ENCODE measurements at regions not wholly inside any gene's neighbourhood (a gene's known extent, or its start where the extent isn't known, plus 50 kb on each side); places are given as distances from the start of the nearest gene placed in this dataset.

DNA sequence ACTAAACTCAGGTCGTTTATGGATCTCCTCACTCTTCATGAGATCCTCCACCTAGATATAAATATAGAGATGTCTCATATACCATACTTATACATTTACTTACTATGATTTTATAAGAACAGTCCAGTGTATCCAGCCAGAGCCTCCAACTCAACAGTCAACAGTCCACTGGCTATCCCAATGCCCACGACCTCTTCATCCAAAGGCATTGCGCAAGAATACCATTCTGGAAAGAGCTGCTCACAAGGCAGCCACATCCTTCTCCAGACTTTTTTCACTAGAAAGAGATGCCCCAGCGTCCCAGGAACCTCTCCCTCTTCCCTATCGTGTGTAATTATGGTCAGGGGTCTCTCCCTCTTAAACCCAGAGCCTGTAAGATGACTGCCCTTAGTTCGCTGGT is 448.8 kb downstream of the LRATD1 start:
- in situ Hi-C loops (cut with MboI; ENCODE audit: low sequenced_read_pairs, unreplicated experiment) = no loop called here
- no peak for DNase-seq (ENCODE audit: low spot score)
- TF ChIP-seq, protein P1, sequence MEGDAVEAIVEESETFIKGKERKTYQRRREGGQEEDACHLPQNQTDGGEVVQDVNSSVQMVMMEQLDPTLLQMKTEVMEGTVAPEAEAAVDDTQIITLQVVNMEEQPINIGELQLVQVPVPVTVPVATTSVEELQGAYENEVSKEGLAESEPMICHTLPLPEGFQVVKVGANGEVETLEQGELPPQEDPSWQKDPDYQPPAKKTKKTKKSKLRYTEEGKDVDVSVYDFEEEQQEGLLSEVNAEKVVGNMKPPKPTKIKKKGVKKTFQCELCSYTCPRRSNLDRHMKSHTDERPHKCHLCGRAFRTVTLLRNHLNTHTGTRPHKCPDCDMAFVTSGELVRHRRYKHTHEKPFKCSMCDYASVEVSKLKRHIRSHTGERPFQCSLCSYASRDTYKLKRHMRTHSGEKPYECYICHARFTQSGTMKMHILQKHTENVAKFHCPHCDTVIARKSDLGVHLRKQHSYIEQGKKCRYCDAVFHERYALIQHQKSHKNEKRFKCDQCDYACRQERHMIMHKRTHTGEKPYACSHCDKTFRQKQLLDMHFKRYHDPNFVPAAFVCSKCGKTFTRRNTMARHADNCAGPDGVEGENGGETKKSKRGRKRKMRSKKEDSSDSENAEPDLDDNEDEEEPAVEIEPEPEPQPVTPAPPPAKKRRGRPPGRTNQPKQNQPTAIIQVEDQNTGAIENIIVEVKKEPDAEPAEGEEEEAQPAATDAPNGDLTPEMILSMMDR (IDR thresholded peaks at IDR 0.05; ENCODE audit: borderline replicate concordance, control extremely low read depth, extremely low read depth, insufficient read depth, missing control alignments) = no peak

DNA sequence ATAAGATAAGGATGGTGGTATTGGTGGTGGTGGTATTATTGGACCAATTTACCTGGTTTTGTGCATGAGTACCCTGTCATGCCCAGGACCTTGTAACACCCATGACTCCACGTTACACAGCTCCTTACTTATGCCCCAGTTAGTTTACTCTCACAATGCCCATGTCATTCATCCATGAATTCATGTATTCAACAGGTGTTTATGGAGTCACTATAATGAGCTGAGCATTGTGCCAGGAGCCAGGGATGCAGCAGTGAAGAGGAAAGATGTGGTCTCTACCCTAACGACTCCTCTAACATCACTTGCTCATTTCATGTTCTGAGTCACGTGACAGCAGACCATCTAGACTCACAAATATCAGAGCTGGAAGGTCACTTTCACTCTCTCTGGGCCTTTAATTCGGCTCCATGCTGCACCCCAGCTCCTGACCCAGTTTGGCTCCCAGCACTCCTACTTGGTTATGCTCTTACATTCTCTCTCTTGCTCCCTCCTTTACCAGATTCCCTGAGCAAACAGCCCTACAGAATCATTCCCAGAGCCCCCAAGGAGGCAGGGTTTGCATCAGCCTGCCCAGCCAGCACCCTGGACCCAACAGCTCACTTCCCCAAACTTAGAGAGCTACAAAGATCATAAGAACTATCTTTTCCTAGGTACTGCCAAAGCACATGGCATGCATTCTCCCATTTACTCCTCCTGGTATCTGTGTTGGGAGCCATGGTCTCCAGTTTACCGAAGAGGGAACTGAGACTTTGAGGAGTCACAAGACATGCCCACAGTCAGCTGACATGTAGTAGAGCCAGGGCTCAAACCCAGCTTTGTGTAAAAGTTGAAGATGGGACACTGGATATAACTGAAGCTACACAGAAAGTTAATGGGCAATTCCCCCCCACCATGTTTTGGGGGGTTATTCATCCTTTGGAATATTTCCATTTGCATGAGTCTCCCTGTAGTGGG is 449.9 kb downstream of the LRATD1 start:
- DNase-seq (ENCODE audit: low spot score) = no peak
- in situ Hi-C loops (cut with MboI; ENCODE audit: low sequenced_read_pairs, unreplicated experiment) = no loop called here
- TF ChIP-seq, protein P1 (IDR thresholded peaks at IDR 0.05; ENCODE audit: borderline replicate concordance, control extremely low read depth, extremely low read depth, insufficient read depth, missing control alignments) = no peak

DNA sequence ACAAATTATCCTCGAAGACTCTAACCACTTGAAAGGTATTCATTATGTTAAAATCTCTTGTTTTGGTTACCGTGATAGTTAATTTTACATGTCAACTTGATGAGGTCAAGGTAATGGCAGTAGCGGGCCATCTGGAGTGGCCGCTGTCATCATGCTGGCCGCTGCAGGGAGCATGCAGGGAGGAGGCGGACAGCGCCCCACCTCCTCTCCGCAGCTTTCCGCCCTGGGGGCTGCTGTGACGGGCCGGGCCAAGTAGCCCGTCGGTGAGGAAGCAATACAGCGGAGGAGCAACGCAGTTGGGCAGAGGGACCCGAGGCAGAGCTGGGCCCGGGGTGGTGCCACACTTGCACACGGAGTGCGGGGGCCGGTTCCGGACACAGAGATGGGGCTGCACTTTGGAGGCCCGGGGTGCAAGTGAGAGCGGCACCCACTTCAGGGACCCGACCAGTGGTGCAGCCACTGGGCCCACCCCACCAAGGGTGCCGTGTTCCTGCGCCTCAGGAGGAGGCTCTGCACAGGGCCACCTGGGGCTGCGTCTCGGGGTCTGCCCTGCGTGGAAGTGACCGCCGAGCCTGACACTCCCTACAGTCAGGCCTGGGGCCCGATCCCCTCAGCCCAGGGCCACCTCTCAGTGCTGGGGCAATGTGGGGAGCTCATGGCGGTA is 452.4 kb downstream of the LRATD1 start:
- TF ChIP-seq, protein P1 (IDR thresholded peaks at IDR 0.05; ENCODE audit: borderline replicate concordance, control extremely low read depth, extremely low read depth, insufficient read depth, missing control alignments) = no peak
- in situ Hi-C loops (cut with MboI; ENCODE audit: low sequenced_read_pairs, unreplicated experiment) = no loop called here
- DNase-seq (ENCODE audit: low spot score) = no peak

DNA sequence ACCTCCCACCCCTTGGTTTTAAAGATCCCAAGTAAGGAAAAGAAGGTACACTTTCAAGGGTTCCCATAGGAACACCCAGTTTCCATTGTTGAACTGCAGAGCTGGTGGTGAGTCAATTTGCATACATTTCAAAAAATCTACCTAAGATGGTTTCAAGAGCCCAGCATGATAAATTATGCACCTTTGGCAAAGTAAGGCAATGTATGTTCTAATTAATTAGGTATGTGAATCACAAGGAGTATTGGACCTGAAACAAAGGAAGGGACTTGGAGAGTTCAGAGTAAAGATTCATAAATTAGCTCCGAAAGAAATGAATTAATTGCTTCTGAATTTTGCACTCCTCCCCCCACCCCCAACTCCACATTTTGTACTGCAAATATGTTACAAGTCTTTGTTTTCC is 459.7 kb downstream of the LRATD1 start:
- TF ChIP-seq, protein P1 (IDR thresholded peaks at IDR 0.05; ENCODE audit: borderline replicate concordance, control extremely low read depth, extremely low read depth, insufficient read depth, missing control alignments) = no peak
- no peak for DNase-seq (ENCODE audit: low spot score)
- in situ Hi-C loops (cut with MboI; ENCODE audit: low sequenced_read_pairs, unreplicated experiment) = no loop called here

DNA sequence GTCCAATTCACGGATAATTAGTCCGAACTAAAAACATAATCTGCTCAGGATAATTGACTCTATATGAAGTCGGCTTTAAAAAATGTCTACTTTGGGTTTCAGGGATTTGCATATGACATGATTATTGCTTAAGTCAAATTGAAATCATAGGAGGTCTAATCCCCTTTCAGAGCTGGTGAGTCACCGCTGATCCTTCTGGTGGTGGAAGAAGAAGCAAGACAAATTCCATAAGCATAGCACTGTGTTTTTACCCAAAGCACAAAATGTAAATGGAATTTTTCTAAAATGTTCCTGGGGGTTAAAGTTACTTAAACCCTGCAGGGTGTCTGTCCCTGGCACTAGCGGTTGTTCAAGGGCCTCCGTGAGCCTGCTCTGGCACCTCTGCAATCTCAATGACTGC is 460.2 kb downstream of the LRATD1 start:
- in situ Hi-C loops (cut with MboI; ENCODE audit: low sequenced_read_pairs, unreplicated experiment) = no loop called here
- no peak for DNase-seq (ENCODE audit: low spot score)
- TF ChIP-seq, protein P1 (IDR thresholded peaks at IDR 0.05; ENCODE audit: borderline replicate concordance, control extremely low read depth, extremely low read depth, insufficient read depth, missing control alignments) = no peak

DNA sequence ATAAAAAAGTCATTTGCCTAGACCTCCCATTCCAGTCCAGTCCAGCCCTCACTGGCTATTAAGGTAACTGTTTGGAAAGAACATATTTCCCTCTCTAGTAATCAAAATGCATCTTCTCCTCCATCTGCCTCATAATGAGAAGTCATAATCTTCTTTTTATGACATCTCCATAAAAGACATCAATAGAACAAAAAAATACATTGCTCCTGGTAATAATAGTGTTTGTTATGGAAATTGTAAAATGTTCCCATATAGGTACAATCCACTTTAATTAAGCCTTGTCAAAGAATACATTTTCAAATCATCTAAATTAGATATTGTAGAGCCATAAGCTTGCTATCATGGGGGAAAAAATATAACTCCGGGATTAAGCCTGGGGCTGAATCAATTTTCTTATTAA is 461.6 kb downstream of the LRATD1 start:
- TF ChIP-seq, protein P1 (IDR thresholded peaks at IDR 0.05; ENCODE audit: borderline replicate concordance, control extremely low read depth, extremely low read depth, insufficient read depth, missing control alignments) = no peak
- in situ Hi-C loops (cut with MboI; ENCODE audit: low sequenced_read_pairs, unreplicated experiment) = no loop called here
- DNase-seq (ENCODE audit: low spot score) = no peak
